ENCODE measurements at regions not wholly inside any gene's neighbourhood (a gene's known extent, or its start where the extent isn't known, plus 50 kb on each side); places are given as distances from the start of the nearest gene placed in this dataset.

- H3K4me1 ChIP-seq (ENCODE audit: control insufficient read depth, insufficient read depth, low read length): no peaks in the 10 kb centered on the region
- in situ Hi-C loops (cut with HindIII; ENCODE audit: low pct_unique_long_range_greater_than_20kb, low sequenced_read_pairs): no loop called here
- no peaks in the 10 kb centered on the region for H3K9me3 ChIP-seq (ENCODE audit: control insufficient read depth, insufficient read depth, low read depth, low read length)
- TF ChIP-seq CTCF (IDR thresholded peaks at IDR 0.05): no peak
- TF ChIP-seq POLR2AphosphoS5 (IDR thresholded peaks at IDR 0.05; ENCODE audit: low read depth, low read length): no peak
- no peak for TF ChIP-seq TCF7L2 (IDR thresholded peaks at IDR 0.05; ENCODE audit: low read depth, low read length)
- H3K27me3 ChIP-seq (ENCODE audit: control insufficient read depth, insufficient read depth, low read length): no peaks in the 10 kb centered on the region
- POLR2A ChIA-PET: no interaction called here
- ATAC-seq: no peak
- no peak overlapping the region for H3K4me3 ChIP-seq (ENCODE audit: low read depth in 2 of 2, low read length in 2 of 2)
- CTCF ChIA-PET: no interaction called here
- no peak overlapping the region for H3K27ac ChIP-seq (ENCODE audit: low read length)
- BruUV-seq (replicated peaks): no TSS peak
- H3K36me3 ChIP-seq (ENCODE audit: control insufficient read depth, insufficient read depth, low read length): no peaks in the 10 kb centered on the region
- no peak for DNase-seq (ENCODE audit: low read depth, low spot score)
- intact Hi-C loops (cut with micrococcal nuclease; ENCODE audit: unreplicated experiment): no loop called here
Measured at GRCh38 chr6:50461696-50462095, 251.6 kb upstream of the TFAP2D start.

DNA sequence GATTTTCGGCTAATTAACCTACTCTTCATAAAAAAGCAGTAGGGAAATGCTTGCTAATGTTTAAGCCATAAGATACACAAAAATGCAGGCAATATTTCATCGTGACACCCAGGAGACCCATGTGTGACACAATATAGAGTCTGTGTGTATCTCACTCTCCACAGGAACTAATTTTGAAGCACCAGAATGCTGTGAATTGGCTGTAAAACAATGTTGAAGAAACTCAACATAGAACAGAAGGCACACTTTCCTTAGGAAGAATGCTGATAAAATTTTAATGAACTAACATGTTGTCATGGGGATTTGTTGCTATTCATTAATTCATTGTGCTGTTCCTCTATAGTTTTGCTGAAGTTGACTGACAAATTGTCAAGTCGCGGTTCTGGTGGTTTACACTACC, 249.4 kb upstream of the TFAP2D start:
- DNase-seq (ENCODE audit: low read depth, low spot score) (no peak), ATAC-seq (no peak)
- in situ Hi-C loops (cut with HindIII; ENCODE audit: low pct_unique_long_range_greater_than_20kb, low sequenced_read_pairs) (no loop called here), intact Hi-C loops (cut with micrococcal nuclease; ENCODE audit: unreplicated experiment) (no loop called here)
- no peaks in the 10 kb centered on the region; the same call in 1 of the 2 replicates for H3K36me3 ChIP-seq (ENCODE audit: control insufficient read depth, insufficient read depth, low read length)
- CTCF ChIA-PET: no interaction called here
- TF ChIP-seq REST (IDR thresholded peaks at IDR 0.05; ENCODE audit: insufficient read depth in 1 of 2, low read depth in 2 of 2, low read length in 1 of 2) (no peak), SIN3A (IDR thresholded peaks at IDR 0.05; ENCODE audit: borderline replicate concordance, insufficient read depth, low read depth, low read length) (no peak), POLR2AphosphoS5 (IDR thresholded peaks at IDR 0.05; ENCODE audit: low read depth, low read length) (no peak), TCF7L2 (IDR thresholded peaks at IDR 0.05; ENCODE audit: low read depth, low read length) (no peak), CTCF (IDR thresholded peaks at IDR 0.05) (no peak)
- no peaks in the 10 kb centered on the region for H3K27me3 ChIP-seq (ENCODE audit: control insufficient read depth, insufficient read depth, low read length)
- no peak overlapping the region for H3K27ac ChIP-seq (ENCODE audit: low read length)
- no peaks in the 10 kb centered on the region for H3K9me3 ChIP-seq (ENCODE audit: control insufficient read depth, insufficient read depth, low read depth, low read length)
- no peaks in the 10 kb centered on the region for H3K4me1 ChIP-seq (ENCODE audit: control insufficient read depth, insufficient read depth, low read length)
- no TSS peak for BruUV-seq (replicated peaks)
- no peak overlapping the region for H3K4me3 ChIP-seq (ENCODE audit: low read depth in 2 of 2, low read length in 2 of 2)
- POLR2A ChIA-PET: no interaction called here

DNA sequence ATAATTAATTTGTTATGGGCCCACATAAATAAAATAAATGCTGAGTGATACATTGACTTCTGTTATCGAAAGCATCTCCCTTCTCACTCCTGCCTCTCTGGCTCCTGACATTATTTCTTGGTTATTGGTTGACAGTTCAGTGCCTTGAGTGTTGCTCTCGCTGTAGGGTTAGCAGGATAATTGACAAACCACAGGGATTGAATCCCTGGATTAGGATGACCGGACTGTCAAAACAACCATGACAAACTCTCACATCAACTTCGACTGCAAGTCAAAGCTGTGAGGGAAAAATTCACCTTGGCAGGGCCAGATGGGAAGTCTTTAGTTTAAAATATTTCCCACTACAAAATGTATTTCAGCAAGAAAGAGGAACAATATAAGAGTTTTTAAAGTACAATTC, 245.4 kb upstream of the TFAP2D start:
- Histone ChIP-seq H3K4me1 (ENCODE audit: control insufficient read depth, insufficient read depth, low read length) (no peaks in the 10 kb centered on the region), H3K36me3 (ENCODE audit: control insufficient read depth, insufficient read depth, low read length) (no peaks in the 10 kb centered on the region; the same call in 1 of the 2 replicates), H3K9me3 (ENCODE audit: control insufficient read depth, insufficient read depth, low read depth, low read length) (no peaks in the 10 kb centered on the region), H3K4me3 (ENCODE audit: low read depth in 2 of 2, low read length in 2 of 2) (no peak overlapping the region), H3K27ac (ENCODE audit: low read length) (no peak overlapping the region), H3K27me3 (ENCODE audit: control insufficient read depth, insufficient read depth, low read length) (no peaks in the 10 kb centered on the region)
- ChIA-PET POLR2A (no interaction called here), CTCF (no interaction called here)
- DNase-seq (ENCODE audit: low read depth, low spot score): no peak
- TF ChIP-seq TCF7L2 (IDR thresholded peaks at IDR 0.05; ENCODE audit: low read depth, low read length) (no peak), REST (IDR thresholded peaks at IDR 0.05; ENCODE audit: insufficient read depth in 1 of 2, low read depth in 2 of 2, low read length in 1 of 2) (no peak)
- intact Hi-C loops (cut with micrococcal nuclease; ENCODE audit: unreplicated experiment) (no loop called here), in situ Hi-C loops (cut with HindIII; ENCODE audit: low pct_unique_long_range_greater_than_20kb, low sequenced_read_pairs) (no loop called here)
- no peak for ATAC-seq
- no TSS peak for BruUV-seq (replicated peaks)
